HepG2 (cell line): ENCODE measurements at regions not wholly inside any gene's neighbourhood (a gene's known extent, or its start where the extent isn't known, plus 50 kb on each side); places are given as distances from the start of the nearest gene placed in this dataset.

Experiments
- ATAC-seq: fragments of 200-7000 bp; cut with Tn5 transposase; 3 replicates; pipeline ENCODE4 v1.9.1; 2020; ENCODE audit warnings: mild to moderate bottlenecking, moderate library complexity
- BruUV-seq: library from RNA; stranded (reverse); fragments of 400-500 nt; replicated peaks from 2 replicates; lab custom pipeline; 2021; lab: Mats Ljungman, UMichigan
- CTCF ChIA-PET: fragments of 300-600 bp; formaldehyde crosslinking; extraction: SDS; loops from one replicate; lab custom pipeline; 2021; ENCODE audit warnings: low total read pairs, inconsistent platforms, low intra/inter-chr PET ratio; lab: Yijun Ruan, JAX
- POLR2A ChIA-PET: fragments of 350-600 bp; sonication (Branson Sonifier 250); formaldehyde crosslinking; loops from one replicate; lab custom pipeline; 2020; ENCODE audit warnings: antibody characterized with exemption, inconsistent platforms; lab: Yijun Ruan, JAX
- DNase-seq: peaks from one replicate; pipeline ENCODE4 v3.0.0-alpha.2; 2015; ENCODE audit warnings: low spot score
- FAIRE-seq: peaks from 3 replicates; lab custom pipeline; 2011; peaks lifted over from hg19 to GRCh38; lab: Jason Lieb, UNC
- H2AFZ ChIP-seq: one replicate; pipeline ENCODE4 v1.6.1; 2011; ENCODE audit warnings: low read length, inconsistent platforms
- H3K27ac ChIP-seq: fragments of 300-600 bp; 3 replicates; pipeline ENCODE4 v1.8.0; 2011; ENCODE audit warnings: mixed run types, mild to moderate bottlenecking, mixed read lengths, low read length, inconsistent platforms; ENCODE audit not compliant: insufficient read depth; ENCODE audit errors: extremely low read length
- H3K27me3 ChIP-seq, 2 experiments: fragments of 200-600 bp in 1 of 2; 2 replicates in 1 of 2; 3 replicates in 1 of 2; pipeline versions ENCODE4 v1.6.0 to v1.8.0; 2011; ENCODE audit warnings: low read length in 2 of 2, mild to moderate bottlenecking in 2 of 2, moderate library complexity in 2 of 2, inconsistent platforms in 1 of 2; ENCODE audit not compliant: insufficient read depth in 2 of 2, control insufficient read depth in 1 of 2
- H3K36me3 ChIP-seq, 2 experiments: fragments of 200-600 bp in 1 of 2; replicated peaks in 1 of 2; 2 replicates in 1 of 2; 3 replicates in 1 of 2; pipeline versions ENCODE4 v1.5.1 to v1.8.0; 2011; ENCODE audit warnings: low read length in 2 of 2, inconsistent platforms in 1 of 2; ENCODE audit not compliant: insufficient read depth in 2 of 2, control insufficient read depth in 1 of 2
- H3K4me1 ChIP-seq: 2 replicates; pipeline ENCODE4 v1.5.1; 2012; ENCODE audit warnings: low read length, inconsistent platforms; ENCODE audit not compliant: insufficient read depth
- H3K4me2 ChIP-seq: 2 replicates; pipeline ENCODE4 v1.6.0; 2011; ENCODE audit warnings: low read depth, low read length, inconsistent platforms
- H3K4me3 ChIP-seq, 3 experiments: fragments of 200-600 bp in 1 of 3; sonication (generic), shearing (Covaris generic) in 1 of 3; replicated peaks in 1 of 3; 2 replicates each; pipeline ENCODE4 v1.5.1; 2011 to 2016; ENCODE audit warnings: low read length in 3 of 3, inconsistent platforms in 2 of 3, low read depth in 2 of 3, mild to moderate bottlenecking in 2 of 3, control low read depth in 1 of 3, mixed read lengths in 1 of 3; ENCODE audit not compliant: insufficient read depth in 1 of 3
- H3K79me2 ChIP-seq: one replicate; pipeline ENCODE4 v1.6.1; 2011; ENCODE audit warnings: low read length, inconsistent platforms; ENCODE audit not compliant: insufficient read depth
- H3K9ac ChIP-seq: 2 replicates; pipeline ENCODE4 v1.6.0; 2011; ENCODE audit warnings: mild to moderate bottlenecking, low read depth, low read length, inconsistent platforms; ENCODE audit not compliant: insufficient read depth
- H3K9me3 ChIP-seq: 2 replicates; pipeline ENCODE4 v1.5.1; 2012; ENCODE audit warnings: mild to moderate bottlenecking, low read length
- H4K20me1 ChIP-seq: 2 replicates; pipeline ENCODE4 v1.6.0; 2011; ENCODE audit warnings: inconsistent platforms, mild to moderate bottlenecking, low read length, moderate library complexity; ENCODE audit not compliant: insufficient read depth
- AGO1 ChIP-seq: fragments of 200-400 bp; formaldehyde crosslinking; IDR thresholded peaks from 2 replicates; pipeline ENCODE4 v1.6.1; 2017; ENCODE audit warnings: mild to moderate bottlenecking, low read depth, low read length, moderate library complexity; ENCODE audit not compliant: poor library complexity, severe bottlenecking
- GMEB1 ChIP-seq: sonication (generic); formaldehyde crosslinking; IDR thresholded peaks from 2 replicates; pipeline ENCODE4 v1.5.1; 2020; ENCODE audit warnings: missing genetic modification reagents, mild to moderate bottlenecking, borderline replicate concordance
- GPBP1L1 ChIP-seq: sonication (generic); formaldehyde crosslinking; IDR thresholded peaks from 2 replicates; pipeline ENCODE4 v1.5.0; 2020; ENCODE audit warnings: mild to moderate bottlenecking, missing genetic modification reagents
- HDAC2 ChIP-seq: sonication (generic); formaldehyde crosslinking; IDR thresholded peaks from 2 replicates; pipeline ENCODE4 v1.4.0; 2020; ENCODE audit warnings: missing genetic modification reagents
- KIAA2018 ChIP-seq: sonication (generic); formaldehyde crosslinking; IDR thresholded peaks from 2 replicates; pipeline ENCODE4 v1.5.0; 2020; ENCODE audit warnings: mild to moderate bottlenecking, missing genetic modification reagents, borderline replicate concordance
- MED1 ChIP-seq: sonication (generic); formaldehyde crosslinking; IDR thresholded peaks from 2 replicates; pipeline ENCODE4 v1.4.0; 2020; ENCODE audit warnings: missing genetic modification reagents
- NFRKB ChIP-seq: fragments of 450-650 bp; IDR thresholded peaks from 2 replicates; pipeline ENCODE4 v1.6.1; 2017
- NR2F6 ChIP-seq, 2 experiments: IDR thresholded peaks; 2 replicates each; pipeline ENCODE4 v1.6.1; 2016; ENCODE audit warnings: antibody characterized with exemption in 1 of 2, mild to moderate bottlenecking in 1 of 2
- ZBTB38 ChIP-seq: sonication (generic); formaldehyde crosslinking; IDR thresholded peaks from 2 replicates; pipeline ENCODE4 v1.5.1; 2020; ENCODE audit warnings: mild to moderate bottlenecking, missing genetic modification reagents
- ZNF746 ChIP-seq: sonication (generic); formaldehyde crosslinking; IDR thresholded peaks from 2 replicates; pipeline ENCODE4 v1.8.0; 2022; ENCODE audit warnings: mild to moderate bottlenecking, missing genetic modification reagents
- ZNF780A ChIP-seq: sonication (generic); formaldehyde crosslinking; IDR thresholded peaks from 2 replicates; pipeline ENCODE4 v1.8.0; 2022; ENCODE audit warnings: mild to moderate bottlenecking, missing genetic modification reagents, moderate library complexity
- WGBS: methylation state at CpG from one replicate; pipeline ENCODE4 v1.1.6; 2017; ENCODE audit warnings: low lambda C conversion rate; 5-methylcytosine and 5-hydroxymethylcytosine counted together
- in situ Hi-C: cut with HindIII; loops from 2 replicates; pipeline ENCODE4 v1.10.0; 2017; ENCODE audit warnings: low pct_unique_long_range_greater_than_20kb; ENCODE audit not compliant: extremely low pct_ligation_motif_present
- intact Hi-C: fragments of 100-400 bp; cut with micrococcal nuclease; formaldehyde crosslinking; loops from one replicate; pipeline ENCODE4 v1.10.0; 2022; ENCODE audit not compliant: unreplicated experiment
- TF ChIP-seq, protein P1 (sequence below): sonication (generic); formaldehyde crosslinking; IDR thresholded peaks from 2 replicates; pipeline ENCODE4 v1.9.0; 2021; ENCODE audit warnings: missing genetic modification reagents, mild to moderate bottlenecking, borderline replicate concordance

DNA sequence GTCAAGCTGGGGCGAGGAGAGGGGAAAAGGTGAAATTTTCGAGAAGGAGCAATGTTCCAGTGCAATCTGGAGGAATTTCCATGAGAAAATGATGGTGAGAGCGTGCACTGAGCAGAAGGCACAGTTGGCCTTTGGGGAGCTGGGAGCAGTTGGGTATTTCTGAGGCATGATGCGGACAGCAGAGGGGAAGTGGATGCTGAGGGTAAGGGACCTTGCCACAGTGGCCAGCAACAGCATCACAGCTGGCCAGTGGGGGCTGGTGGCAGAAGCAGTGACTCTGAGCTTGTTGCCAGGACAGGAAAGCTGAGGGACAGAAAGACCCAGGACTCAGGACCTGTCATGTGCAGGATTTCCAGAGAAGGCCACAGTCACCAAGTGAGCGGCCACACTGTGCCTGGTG is 98.9 kb downstream of the LSM3 start:
- H3K27me3 ChIP-seq: no peaks in the 10 kb centered on the region
- WGBS: 32% methylated on average over 5 of the region's 5 CpGs
- H3K27ac ChIP-seq: no peak overlapping the region
- DNase-seq (no peak), FAIRE-seq (no peak), ATAC-seq (no peak)
- CTCF ChIA-PET: no interaction called here
- intact Hi-C loops: no loop called here
- in situ Hi-C loops: no loop called here
- H3K4me3 ChIP-seq: no peak overlapping the region
- no TSS peak for BruUV-seq
- no peak overlapping the region for H3K4me2 ChIP-seq
- no peaks in the 10 kb centered on the region for H3K4me1 ChIP-seq
- POLR2A ChIA-PET: no interaction called here
- H4K20me1 ChIP-seq: no peaks in the 10 kb centered on the region
- no peaks in the 10 kb centered on the region for H3K9me3 ChIP-seq
- no peaks in the 10 kb centered on the region for H3K36me3 ChIP-seq
- no peak overlapping the region for H3K9ac ChIP-seq
- H3K79me2 ChIP-seq: no peaks in the 10 kb centered on the region
- no peak overlapping the region for H2AFZ ChIP-seq
- TF ChIP-seq HDAC2 (CRISPR knock-in tag) (no peak), ZNF780A (CRISPR knock-in tag) (no peak), GPBP1L1 (CRISPR knock-in tag) (no peak), MED1 (CRISPR knock-in tag) (no peak), NR2F6 (IDR thresholded peaks at IDR 0.05) (no peak), NR2F6 (CRISPR knock-in tag; IDR thresholded peaks at IDR 0.05) (no peak), NFRKB (no peak), GMEB1 (CRISPR knock-in tag) (no peak), ZNF746 (no peak), KIAA2018 (CRISPR knock-in tag) (no peak), ZBTB38 (no peak), AGO1 (no peak)
- TF ChIP-seq, protein P1, sequence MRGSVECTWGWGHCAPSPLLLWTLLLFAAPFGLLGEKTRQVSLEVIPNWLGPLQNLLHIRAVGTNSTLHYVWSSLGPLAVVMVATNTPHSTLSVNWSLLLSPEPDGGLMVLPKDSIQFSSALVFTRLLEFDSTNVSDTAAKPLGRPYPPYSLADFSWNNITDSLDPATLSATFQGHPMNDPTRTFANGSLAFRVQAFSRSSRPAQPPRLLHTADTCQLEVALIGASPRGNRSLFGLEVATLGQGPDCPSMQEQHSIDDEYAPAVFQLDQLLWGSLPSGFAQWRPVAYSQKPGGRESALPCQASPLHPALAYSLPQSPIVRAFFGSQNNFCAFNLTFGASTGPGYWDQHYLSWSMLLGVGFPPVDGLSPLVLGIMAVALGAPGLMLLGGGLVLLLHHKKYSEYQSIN (CRISPR knock-in tag): no peak
